ENCODE measurements at regions not wholly inside any gene's neighbourhood (a gene's known extent, or its start where the extent isn't known, plus 50 kb on each side); places are given as distances from the start of the nearest gene placed in this dataset.
"Not testable (repeated sequence)": the region's sequence is repeated elsewhere in the genome, so short reads cannot be mapped to it uniquely, and the experiment has no call there.

GRCh38 chr2:67186326-67186725 is 210.8 kb upstream of the ETAA1 start:
- H3K27me3 Mint-ChIP-seq = no peaks in the 10 kb centered on the region
- POLR2A ChIA-PET = no interaction called here
- ATAC-seq (no peak), DNase-seq (no peak)
- no peak overlapping the region for H3K4me3 Mint-ChIP-seq
- Histone ChIP-seq H3K9me3 (ENCODE audit: control insufficient read depth in 2 of 3, low read length in 3 of 3) (no peaks in the 10 kb centered on the region), H3K27me3 (ENCODE audit: control insufficient read depth in 2 of 2, insufficient read depth in 2 of 2, low read length in 2 of 2) (no peaks in the 10 kb centered on the region), H3K36me3 (ENCODE audit: control insufficient read depth in 2 of 3, insufficient read depth in 3 of 3, low read length in 3 of 3) (no peaks in the 10 kb centered on the region), H3K4me3 (ENCODE audit: low read length) (no peak overlapping the region), H3K4me1 (ENCODE audit: control insufficient read depth in 2 of 2, insufficient read depth in 2 of 2, low read length in 2 of 2) (no peaks in the 10 kb centered on the region), H3K27ac (ENCODE audit: low read depth, low read length) (no peak overlapping the region)
- no peak overlapping the region for H3K27ac Mint-ChIP-seq
- intact Hi-C loops (cut with micrococcal nuclease) = no loop called here
- CTCF ChIA-PET = no interaction called here
- peaks cover 0 to 20% (median 4%) of the 10 kb centered on the region in 11 donors for H3K9me3 Mint-ChIP-seq
- no peaks in the 10 kb centered on the region for H3K36me3 Mint-ChIP-seq
- H3K4me1 Mint-ChIP-seq = no peaks in the 10 kb centered on the region

- H3K4me3 Mint-ChIP-seq = no peak overlapping the region
- H3K27ac Mint-ChIP-seq = no peak overlapping the region
- POLR2A ChIA-PET = no interaction called here
- CTCF ChIA-PET = no interaction called here
- H3K36me3 Mint-ChIP-seq = no peaks in the 10 kb centered on the region
- Histone ChIP-seq H3K36me3 (ENCODE audit: control insufficient read depth in 2 of 3, insufficient read depth in 3 of 3, low read length in 3 of 3) (no peaks in the 10 kb centered on the region), H3K4me3 (ENCODE audit: low read length) (no peak overlapping the region), H3K4me1 (ENCODE audit: control insufficient read depth in 2 of 2, insufficient read depth in 2 of 2, low read length in 2 of 2) (no peaks in the 10 kb centered on the region), H3K27me3 (ENCODE audit: control insufficient read depth in 2 of 2, insufficient read depth in 2 of 2, low read length in 2 of 2) (no peaks in the 10 kb centered on the region), H3K27ac (ENCODE audit: low read depth, low read length) (no peak overlapping the region), H3K9me3 (ENCODE audit: control insufficient read depth in 2 of 3, low read length in 3 of 3) (no peaks in the 10 kb centered on the region)
- H3K4me1 Mint-ChIP-seq = no peaks in the 10 kb centered on the region
- peaks cover 0 to 20% (median 6%) of the 10 kb centered on the region in 11 donors for H3K9me3 Mint-ChIP-seq
- intact Hi-C loops (cut with micrococcal nuclease) = no loop called here
- no peak for DNase-seq
- no peaks in the 10 kb centered on the region for H3K27me3 Mint-ChIP-seq
- ATAC-seq = no peak
Observed at GRCh38 chr2:67186871-67187270, 210.3 kb upstream of the ETAA1 start.

- H3K4me1 ChIP-seq (ENCODE audit: control insufficient read depth in 2 of 2, insufficient read depth in 2 of 2, low read length in 2 of 2); H3K27me3 ChIP-seq (ENCODE audit: control insufficient read depth in 2 of 2, insufficient read depth in 2 of 2, low read length in 2 of 2); DNase-seq; H3K36me3 ChIP-seq (ENCODE audit: control insufficient read depth in 2 of 3, insufficient read depth in 3 of 3, low read length in 3 of 3); H3K9me3 ChIP-seq (ENCODE audit: control insufficient read depth in 2 of 3, low read length in 3 of 3); POLR2A ChIA-PET; H3K4me3 ChIP-seq (ENCODE audit: low read length); CTCF ChIA-PET; H3K27ac ChIP-seq (ENCODE audit: low read depth, low read length); H3K27ac Mint-ChIP-seq; intact Hi-C loops (cut with micrococcal nuclease); H3K36me3 Mint-ChIP-seq; H3K4me1 Mint-ChIP-seq; H3K4me3 Mint-ChIP-seq; ATAC-seq: not testable (repeated sequence)
- Mint-ChIP-seq H3K9me3 (peaks cover 0 to 28% (median 9%) of the 10 kb centered on the region in 11 donors), H3K27me3 (peaks cover 0 to 21% (median 5%) of the 10 kb centered on the region in 5 donors)
Observed at GRCh38 chr2:67195327-67195726, 201.8 kb upstream of the ETAA1 start.

GRCh38 chr2:67201521-67201920 is 195.6 kb upstream of the ETAA1 start:
- no peak overlapping the region for H3K4me3 ChIP-seq (ENCODE audit: low read length)
- Mint-ChIP-seq H3K4me1 (no peaks in the 10 kb centered on the region), H3K4me3 (no peak overlapping the region), H3K36me3 (no peaks in the 10 kb centered on the region), H3K9me3 (peaks cover 0 to 11% (median 2%) of the 10 kb centered on the region in 11 donors), H3K27ac (no peak overlapping the region), H3K27me3 (peaks cover 0 to 21% (median 5%) of the 10 kb centered on the region in 5 donors)
- ChIA-PET POLR2A (no interaction called here), CTCF (no interaction called here)
- no peak for DNase-seq
- no peak overlapping the region for H3K27ac ChIP-seq (ENCODE audit: low read depth, low read length)
- H3K36me3 ChIP-seq (ENCODE audit: control insufficient read depth in 2 of 3, insufficient read depth in 3 of 3, low read length in 3 of 3) = no peaks in the 10 kb centered on the region
- intact Hi-C loops (cut with micrococcal nuclease) = no loop called here
- no peak for ATAC-seq
- no peaks in the 10 kb centered on the region for H3K9me3 ChIP-seq (ENCODE audit: control insufficient read depth in 2 of 3, low read length in 3 of 3)
- no peaks in the 10 kb centered on the region for H3K4me1 ChIP-seq (ENCODE audit: control insufficient read depth in 2 of 2, insufficient read depth in 2 of 2, low read length in 2 of 2)
- no peaks in the 10 kb centered on the region for H3K27me3 ChIP-seq (ENCODE audit: control insufficient read depth in 2 of 2, insufficient read depth in 2 of 2, low read length in 2 of 2)

GRCh38 chr2:67204349-67204748 is 192.8 kb upstream of the ETAA1 start:
- peaks cover 0 to 2% (median 0%) of the 10 kb centered on the region in 11 donors for H3K9me3 Mint-ChIP-seq
- H3K36me3 ChIP-seq (ENCODE audit: control insufficient read depth in 2 of 3, insufficient read depth in 3 of 3, low read length in 3 of 3) = no peaks in the 10 kb centered on the region
- H3K9me3 ChIP-seq (ENCODE audit: control insufficient read depth in 2 of 3, low read length in 3 of 3) = no peaks in the 10 kb centered on the region
- H3K4me1 Mint-ChIP-seq = no peaks in the 10 kb centered on the region
- no peaks in the 10 kb centered on the region for H3K36me3 Mint-ChIP-seq
- H3K27ac Mint-ChIP-seq = no peak overlapping the region
- H3K27ac ChIP-seq (ENCODE audit: low read depth, low read length) = no peak overlapping the region
- H3K27me3 Mint-ChIP-seq = peaks cover 0 to 6% (median 0%) of the 10 kb centered on the region in 5 donors
- H3K4me3 Mint-ChIP-seq = no peak overlapping the region
- no peak overlapping the region for H3K4me3 ChIP-seq (ENCODE audit: low read length)
- intact Hi-C loops (cut with micrococcal nuclease) = no loop called here
- DNase-seq = no peak
- no peaks in the 10 kb centered on the region for H3K4me1 ChIP-seq (ENCODE audit: control insufficient read depth in 2 of 2, insufficient read depth in 2 of 2, low read length in 2 of 2)
- ATAC-seq = no peak
- ChIA-PET POLR2A (no interaction called here), CTCF (no interaction called here)
- H3K27me3 ChIP-seq (ENCODE audit: control insufficient read depth in 2 of 2, insufficient read depth in 2 of 2, low read length in 2 of 2) = no peaks in the 10 kb centered on the region

- Histone ChIP-seq H3K9me3 (ENCODE audit: control insufficient read depth in 2 of 3, low read length in 3 of 3) (no peaks in the 10 kb centered on the region), H3K27ac (ENCODE audit: low read depth, low read length) (no peak overlapping the region), H3K36me3 (ENCODE audit: control insufficient read depth in 2 of 3, insufficient read depth in 3 of 3, low read length in 3 of 3) (no peaks in the 10 kb centered on the region), H3K4me3 (ENCODE audit: low read length) (no peak overlapping the region), H3K4me1 (ENCODE audit: control insufficient read depth in 2 of 2, insufficient read depth in 2 of 2, low read length in 2 of 2) (no peaks in the 10 kb centered on the region), H3K27me3 (ENCODE audit: control insufficient read depth in 2 of 2, insufficient read depth in 2 of 2, low read length in 2 of 2) (no peaks in the 10 kb centered on the region)
- H3K36me3 Mint-ChIP-seq = no peaks in the 10 kb centered on the region
- ATAC-seq (no peak), DNase-seq (no peak)
- no peak overlapping the region for H3K4me3 Mint-ChIP-seq
- H3K9me3 Mint-ChIP-seq = peaks cover 0 to 2% (median 0%) of the 10 kb centered on the region in 11 donors
- ChIA-PET POLR2A (no interaction called here), CTCF (no interaction called here)
- H3K27ac Mint-ChIP-seq = no peak overlapping the region
- H3K27me3 Mint-ChIP-seq = peaks cover 0 to 5% (median 0%) of the 10 kb centered on the region in 5 donors
- no peaks in the 10 kb centered on the region for H3K4me1 Mint-ChIP-seq
- intact Hi-C loops (cut with micrococcal nuclease) = no loop called here
Observed at GRCh38 chr2:67208887-67209500, 188.1 kb upstream of the ETAA1 start.

- H3K4me1 ChIP-seq (ENCODE audit: control insufficient read depth in 2 of 2, insufficient read depth in 2 of 2, low read length in 2 of 2) = no peaks in the 10 kb centered on the region
- Mint-ChIP-seq H3K27ac (no peak overlapping the region), H3K4me3 (no peak overlapping the region), H3K9me3 (peaks cover 0 to 5% (median 0%) of the 10 kb centered on the region in 11 donors), H3K4me1 (no peaks in the 10 kb centered on the region), H3K27me3 (peaks cover 0 to 13% (median 4%) of the 10 kb centered on the region in 5 donors), H3K36me3 (no peaks in the 10 kb centered on the region)
- no peak for ATAC-seq
- ChIA-PET POLR2A (interaction anchor here (0.6 kb wide), 1 partner anchor 10 kb away, joined by 4 read pairs; no protein-coding TSS in a partner anchor), CTCF (no interaction called here)
- H3K27ac ChIP-seq (ENCODE audit: low read depth, low read length) = no peak overlapping the region
- H3K27me3 ChIP-seq (ENCODE audit: control insufficient read depth in 2 of 2, insufficient read depth in 2 of 2, low read length in 2 of 2) = no peaks in the 10 kb centered on the region
- H3K36me3 ChIP-seq (ENCODE audit: control insufficient read depth in 2 of 3, insufficient read depth in 3 of 3, low read length in 3 of 3) = no peaks in the 10 kb centered on the region
- no peaks in the 10 kb centered on the region for H3K9me3 ChIP-seq (ENCODE audit: control insufficient read depth in 2 of 3, low read length in 3 of 3)
- intact Hi-C loops (cut with micrococcal nuclease) = no loop called here
- no peak for DNase-seq
- no peak overlapping the region for H3K4me3 ChIP-seq (ENCODE audit: low read length)
Observed at GRCh38 chr2:67210430-67210829, 186.7 kb upstream of the ETAA1 start.
